ENCODE measurements at regions not wholly inside any gene's neighbourhood (a gene's known extent, or its start where the extent isn't known, plus 50 kb on each side); places are given as distances from the start of the nearest gene placed in this dataset.

- no peak for TF ChIP-seq CTCF (conservative IDR thresholded peaks at IDR 0.05; ENCODE audit: control insufficient read depth, insufficient read depth, low read depth, low read length)
- DNase-seq (ENCODE audit: low read depth), result no peak
- no peak overlapping the region for H3K4me3 ChIP-seq (ENCODE audit: control insufficient read depth, low read depth, low read length)
These were observed 53.0 kb upstream of the SHISA3 start for GRCh38 chr4:42344309-42344708.

- peak; percentile 7 for DNase-seq (ENCODE audit: low read depth)
- no peak for TF ChIP-seq CTCF (conservative IDR thresholded peaks at IDR 0.05; ENCODE audit: control insufficient read depth, insufficient read depth, low read depth, low read length)
- no peak overlapping the region for H3K4me3 ChIP-seq (ENCODE audit: control insufficient read depth, low read depth, low read length)
These were observed 52.5 kb upstream of the SHISA3 start for GRCh38 chr4:42344749-42345148.

GRCh38 chr4:42345962-42346544, 51.2 kb upstream of the SHISA3 start:
- no peak for DNase-seq (ENCODE audit: low read depth)
- H3K4me3 ChIP-seq (ENCODE audit: control insufficient read depth, low read depth, low read length), result no peak overlapping the region
- TF ChIP-seq CTCF (conservative IDR thresholded peaks at IDR 0.05; ENCODE audit: control insufficient read depth, insufficient read depth, low read depth, low read length), result no peak

- no peak for DNase-seq (ENCODE audit: low read depth)
- no peak for TF ChIP-seq CTCF (conservative IDR thresholded peaks at IDR 0.05; ENCODE audit: control insufficient read depth, insufficient read depth, low read depth, low read length)
These were observed 50.2 kb upstream of the SHISA3 start for GRCh38 chr4:42347076-42347475.

More at GRCh38 chr4:42347076-42347475, 50.2 kb upstream of the SHISA3 start:
- no peak overlapping the region for H3K4me3 ChIP-seq (ENCODE audit: control insufficient read depth, low read depth, low read length)
